ENCODE measurements at regions not wholly inside any gene's neighbourhood (a gene's known extent, or its start where the extent isn't known, plus 50 kb on each side); places are given as distances from the start of the nearest gene placed in this dataset.
"Not testable (repeated sequence)": the region's sequence is repeated elsewhere in the genome, so short reads cannot be mapped to it uniquely, and the experiment has no call there.

- ChIA-PET POLR2A (no interaction called here), CTCF (interaction anchor here (0.8 kb wide), 1 partner anchor 131 kb away, joined by 3 read pairs; no protein-coding TSS in a partner anchor)
- TF ChIP-seq BHLHE40 (IDR thresholded peaks at IDR 0.05; ENCODE audit: borderline replicate concordance) (no peak), ARNT (IDR thresholded peaks at IDR 0.05) (no peak), PKNOX1 (IDR thresholded peaks at IDR 0.05) (no peak), ZNF384 (IDR thresholded peaks at IDR 0.05) (no peak), FOXM1 (IDR thresholded peaks at IDR 0.05; ENCODE audit: borderline replicate concordance) (no peak), NFRKB (IDR thresholded peaks at IDR 0.05) (no peak), FOXK2 (IDR thresholded peaks at IDR 0.05) (no peak), FOXA1 (IDR thresholded peaks at IDR 0.05) (no peak), HDGF (IDR thresholded peaks at IDR 0.05; ENCODE audit: borderline replicate concordance) (no peak), TARDBP (IDR thresholded peaks at IDR 0.05) (no peak), CTBP1 (IDR thresholded peaks at IDR 0.05; ENCODE audit: borderline replicate concordance) (no peak), ELF4 (IDR thresholded peaks at IDR 0.05) (no peak), SP1 (IDR thresholded peaks at IDR 0.05) (no peak), LEF1 (IDR thresholded peaks at IDR 0.05; ENCODE audit: borderline replicate concordance) (no peak), L3MBTL2 (conservative IDR thresholded peaks at IDR 0.05) (no peak), SUZ12 (IDR thresholded peaks at IDR 0.05) (no peak)
- DNase-seq (ENCODE audit: extremely low spot score), result no peak
Observed at GRCh38 chr10:60532696-60533468, 143.2 kb upstream of the ANK3 start.

- TF ChIP-seq ARNT (IDR thresholded peaks at IDR 0.05) (no peak), PKNOX1 (IDR thresholded peaks at IDR 0.05) (no peak), BHLHE40 (IDR thresholded peaks at IDR 0.05; ENCODE audit: borderline replicate concordance) (no peak), CTBP1 (IDR thresholded peaks at IDR 0.05; ENCODE audit: borderline replicate concordance) (no peak), FOXM1 (IDR thresholded peaks at IDR 0.05; ENCODE audit: borderline replicate concordance) (no peak), FOXK2 (IDR thresholded peaks at IDR 0.05) (no peak), TARDBP (IDR thresholded peaks at IDR 0.05) (no peak), HDGF (IDR thresholded peaks at IDR 0.05; ENCODE audit: borderline replicate concordance) (no peak), SUZ12 (IDR thresholded peaks at IDR 0.05) (no peak), FOXA1 (IDR thresholded peaks at IDR 0.05) (no peak)
- ChIA-PET CTCF (interaction anchor here (0.8 kb wide), 1 partner anchor 353 kb away, joined by 5 read pairs; no protein-coding TSS in a partner anchor), POLR2A (no interaction called here)
- no peak for DNase-seq (ENCODE audit: extremely low spot score)
Observed at GRCh38 chr10:60531006-60531405, 141.3 kb upstream of the ANK3 start.

GRCh38 chr10:60527676-60528075, 138.0 kb upstream of the ANK3 start:
- DNase-seq (ENCODE audit: extremely low spot score), result no peak
- TF ChIP-seq ELF4 (IDR thresholded peaks at IDR 0.05), result no peak
- no peak for TF ChIP-seq LEF1 (IDR thresholded peaks at IDR 0.05; ENCODE audit: borderline replicate concordance)
- no peak for TF ChIP-seq CTBP1 (IDR thresholded peaks at IDR 0.05; ENCODE audit: borderline replicate concordance)
- no peak for TF ChIP-seq FOXK2 (IDR thresholded peaks at IDR 0.05)
- TF ChIP-seq L3MBTL2 (conservative IDR thresholded peaks at IDR 0.05), result no peak
- TF ChIP-seq BHLHE40 (IDR thresholded peaks at IDR 0.05; ENCODE audit: borderline replicate concordance), result no peak
- no peak for TF ChIP-seq TARDBP (IDR thresholded peaks at IDR 0.05)
- TF ChIP-seq HDGF (IDR thresholded peaks at IDR 0.05; ENCODE audit: borderline replicate concordance), result no peak
- TF ChIP-seq PKNOX1 (IDR thresholded peaks at IDR 0.05), result no peak
- POLR2A ChIA-PET, result no interaction called here
- CTCF ChIA-PET, result no interaction called here

- TF ChIP-seq ARNT (IDR thresholded peaks at IDR 0.05) (no peak), PKNOX1 (IDR thresholded peaks at IDR 0.05) (peak; percentile 86), CTBP1 (IDR thresholded peaks at IDR 0.05; ENCODE audit: borderline replicate concordance) (peak; percentile 47; the same call in 1 of the 2 replicates)
- DNase-seq (ENCODE audit: extremely low spot score), result no peak
- ChIA-PET CTCF (interaction anchor here (0.6 kb wide), 1 partner anchor 28 kb away, joined by 3 read pairs; no protein-coding TSS in a partner anchor), POLR2A (no interaction called here)
Observed at GRCh38 chr10:60525716-60526585, 136.3 kb upstream of the ANK3 start.

- no peak for TF ChIP-seq LEF1 (IDR thresholded peaks at IDR 0.05; ENCODE audit: borderline replicate concordance)
- no peak for TF ChIP-seq SP1 (IDR thresholded peaks at IDR 0.05)
- TF ChIP-seq ELF4 (IDR thresholded peaks at IDR 0.05), result no peak
- TF ChIP-seq HDGF (IDR thresholded peaks at IDR 0.05; ENCODE audit: borderline replicate concordance), result no peak
- no peak for TF ChIP-seq SUZ12 (IDR thresholded peaks at IDR 0.05)
- no peak for TF ChIP-seq PKNOX1 (IDR thresholded peaks at IDR 0.05)
- TF ChIP-seq L3MBTL2 (conservative IDR thresholded peaks at IDR 0.05), result no peak
- TF ChIP-seq FOXA1 (IDR thresholded peaks at IDR 0.05), result no peak
- TF ChIP-seq TARDBP (IDR thresholded peaks at IDR 0.05), result no peak
- TF ChIP-seq ARNT (IDR thresholded peaks at IDR 0.05), result no peak
- no peak for TF ChIP-seq FOXK2 (IDR thresholded peaks at IDR 0.05)
- no peak for TF ChIP-seq NFRKB (IDR thresholded peaks at IDR 0.05)
- TF ChIP-seq ZNF384 (IDR thresholded peaks at IDR 0.05), result no peak
- POLR2A ChIA-PET, result no interaction called here
- DNase-seq (ENCODE audit: extremely low spot score), result no peak
- CTCF ChIA-PET, result no interaction called here
Observed at GRCh38 chr10:60524541-60524940, 134.9 kb upstream of the ANK3 start.

GRCh38 chr10:60523371-60523770, 133.7 kb upstream of the ANK3 start:
- CTCF ChIA-PET; POLR2A ChIA-PET; DNase-seq (ENCODE audit: extremely low spot score): not testable (repeated sequence)

All from HEK293T (cell line).